ENCODE measurements at regions not wholly inside any gene's neighbourhood (a gene's known extent, or its start where the extent isn't known, plus 50 kb on each side); places are given as distances from the start of the nearest gene placed in this dataset.

DNA sequence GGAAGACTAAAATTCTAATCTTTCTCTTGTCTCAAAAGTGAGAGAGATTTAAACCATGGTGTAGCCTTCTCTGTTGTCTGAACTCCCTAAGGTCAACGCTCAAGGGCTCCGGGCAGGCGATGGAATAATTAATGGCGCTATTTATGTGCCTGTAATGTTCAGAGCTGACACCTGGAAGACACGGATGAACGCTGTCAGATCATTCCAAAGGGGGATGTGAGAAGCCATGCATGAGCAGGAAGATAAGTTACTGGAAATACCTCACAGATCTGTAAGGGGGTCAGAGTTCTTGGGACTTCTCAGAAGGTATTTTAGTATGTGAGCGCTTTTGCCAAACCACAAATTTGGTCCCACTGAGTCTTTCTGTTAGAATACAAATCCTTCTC, 73.3 kb upstream of the MTPN start:
- TF ChIP-seq, protein P1, sequence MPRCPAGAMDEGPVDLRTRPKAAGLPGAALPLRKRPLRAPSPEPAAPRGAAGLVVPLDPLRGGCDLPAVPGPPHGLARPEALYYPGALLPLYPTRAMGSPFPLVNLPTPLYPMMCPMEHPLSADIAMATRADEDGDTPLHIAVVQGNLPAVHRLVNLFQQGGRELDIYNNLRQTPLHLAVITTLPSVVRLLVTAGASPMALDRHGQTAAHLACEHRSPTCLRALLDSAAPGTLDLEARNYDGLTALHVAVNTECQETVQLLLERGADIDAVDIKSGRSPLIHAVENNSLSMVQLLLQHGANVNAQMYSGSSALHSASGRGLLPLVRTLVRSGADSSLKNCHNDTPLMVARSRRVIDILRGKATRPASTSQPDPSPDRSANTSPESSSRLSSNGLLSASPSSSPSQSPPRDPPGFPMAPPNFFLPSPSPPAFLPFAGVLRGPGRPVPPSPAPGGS (IDR thresholded peaks at IDR 0.05) = no peak
- TF ChIP-seq, protein P2, sequence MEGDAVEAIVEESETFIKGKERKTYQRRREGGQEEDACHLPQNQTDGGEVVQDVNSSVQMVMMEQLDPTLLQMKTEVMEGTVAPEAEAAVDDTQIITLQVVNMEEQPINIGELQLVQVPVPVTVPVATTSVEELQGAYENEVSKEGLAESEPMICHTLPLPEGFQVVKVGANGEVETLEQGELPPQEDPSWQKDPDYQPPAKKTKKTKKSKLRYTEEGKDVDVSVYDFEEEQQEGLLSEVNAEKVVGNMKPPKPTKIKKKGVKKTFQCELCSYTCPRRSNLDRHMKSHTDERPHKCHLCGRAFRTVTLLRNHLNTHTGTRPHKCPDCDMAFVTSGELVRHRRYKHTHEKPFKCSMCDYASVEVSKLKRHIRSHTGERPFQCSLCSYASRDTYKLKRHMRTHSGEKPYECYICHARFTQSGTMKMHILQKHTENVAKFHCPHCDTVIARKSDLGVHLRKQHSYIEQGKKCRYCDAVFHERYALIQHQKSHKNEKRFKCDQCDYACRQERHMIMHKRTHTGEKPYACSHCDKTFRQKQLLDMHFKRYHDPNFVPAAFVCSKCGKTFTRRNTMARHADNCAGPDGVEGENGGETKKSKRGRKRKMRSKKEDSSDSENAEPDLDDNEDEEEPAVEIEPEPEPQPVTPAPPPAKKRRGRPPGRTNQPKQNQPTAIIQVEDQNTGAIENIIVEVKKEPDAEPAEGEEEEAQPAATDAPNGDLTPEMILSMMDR (IDR thresholded peaks at IDR 0.05) = no peak
- TF ChIP-seq EP300 (IDR thresholded peaks at IDR 0.05) (no peak), POLR2A (IDR thresholded peaks at IDR 0.05; ENCODE audit: low read length) (no peak), SMC3 (IDR thresholded peaks at IDR 0.05) (no peak), KDM5A (IDR thresholded peaks at IDR 0.05) (no peak), MAFK (IDR thresholded peaks at IDR 0.05; ENCODE audit: partially characterized antibody) (no peak), BHLHE40 (IDR thresholded peaks at IDR 0.05; ENCODE audit: low read depth, low read length) (no peak), CBX8 (IDR thresholded peaks at IDR 0.05) (no peak), EHMT2 (IDR thresholded peaks at IDR 0.05; ENCODE audit: low read depth) (no peak), HOXB13 (CRISPR knock-in tag; IDR thresholded peaks at IDR 0.05; ENCODE audit: low read depth) (no peak), JUNB (IDR thresholded peaks at IDR 0.05) (no peak)
- TF ChIP-seq, protein P3, sequence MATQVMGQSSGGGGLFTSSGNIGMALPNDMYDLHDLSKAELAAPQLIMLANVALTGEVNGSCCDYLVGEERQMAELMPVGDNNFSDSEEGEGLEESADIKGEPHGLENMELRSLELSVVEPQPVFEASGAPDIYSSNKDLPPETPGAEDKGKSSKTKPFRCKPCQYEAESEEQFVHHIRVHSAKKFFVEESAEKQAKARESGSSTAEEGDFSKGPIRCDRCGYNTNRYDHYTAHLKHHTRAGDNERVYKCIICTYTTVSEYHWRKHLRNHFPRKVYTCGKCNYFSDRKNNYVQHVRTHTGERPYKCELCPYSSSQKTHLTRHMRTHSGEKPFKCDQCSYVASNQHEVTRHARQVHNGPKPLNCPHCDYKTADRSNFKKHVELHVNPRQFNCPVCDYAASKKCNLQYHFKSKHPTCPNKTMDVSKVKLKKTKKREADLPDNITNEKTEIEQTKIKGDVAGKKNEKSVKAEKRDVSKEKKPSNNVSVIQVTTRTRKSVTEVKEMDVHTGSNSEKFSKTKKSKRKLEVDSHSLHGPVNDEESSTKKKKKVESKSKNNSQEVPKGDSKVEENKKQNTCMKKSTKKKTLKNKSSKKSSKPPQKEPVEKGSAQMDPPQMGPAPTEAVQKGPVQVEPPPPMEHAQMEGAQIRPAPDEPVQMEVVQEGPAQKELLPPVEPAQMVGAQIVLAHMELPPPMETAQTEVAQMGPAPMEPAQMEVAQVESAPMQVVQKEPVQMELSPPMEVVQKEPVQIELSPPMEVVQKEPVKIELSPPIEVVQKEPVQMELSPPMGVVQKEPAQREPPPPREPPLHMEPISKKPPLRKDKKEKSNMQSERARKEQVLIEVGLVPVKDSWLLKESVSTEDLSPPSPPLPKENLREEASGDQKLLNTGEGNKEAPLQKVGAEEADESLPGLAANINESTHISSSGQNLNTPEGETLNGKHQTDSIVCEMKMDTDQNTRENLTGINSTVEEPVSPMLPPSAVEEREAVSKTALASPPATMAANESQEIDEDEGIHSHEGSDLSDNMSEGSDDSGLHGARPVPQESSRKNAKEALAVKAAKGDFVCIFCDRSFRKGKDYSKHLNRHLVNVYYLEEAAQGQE (IDR thresholded peaks at IDR 0.05) = no peak
- TF ChIP-seq, protein P4, sequence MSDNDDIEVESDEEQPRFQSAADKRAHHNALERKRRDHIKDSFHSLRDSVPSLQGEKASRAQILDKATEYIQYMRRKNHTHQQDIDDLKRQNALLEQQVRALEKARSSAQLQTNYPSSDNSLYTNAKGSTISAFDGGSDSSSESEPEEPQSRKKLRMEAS (IDR thresholded peaks at IDR 0.05) = no peak
